SK-N-SH (cell line): ENCODE measurements at regions not wholly inside any gene's neighbourhood (a gene's known extent, or its start where the extent isn't known, plus 50 kb on each side); places are given as distances from the start of the nearest gene placed in this dataset.

Experiments
- CTCF ChIA-PET: fragments of 300-600, 350-600 bp; formaldehyde crosslinking; extraction: SDS; loops from one replicate; lab custom pipeline; 2021; lab: Yijun Ruan, JAX
- POLR2A ChIA-PET: fragments of 350-600 bp; sonication (Branson Sonifier 250); formaldehyde crosslinking; extraction: SDS; loops from one replicate; lab custom pipeline; 2020; ENCODE audit warnings: antibody characterized with exemption, inconsistent platforms; lab: Yijun Ruan, JAX
- DNase-seq: peaks from one replicate; pipeline ENCODE4 v3.0.0; 2012
- H2AFZ ChIP-seq: fragments of 200-600 bp; sonication (generic); 2 replicates; pipeline ENCODE4 v1.8.1; 2016; ENCODE audit warnings: antibody characterized with exemption, mild to moderate bottlenecking, low read depth
- H3F3A ChIP-seq: fragments of 200-600 bp; sonication (generic); replicated peaks from 2 replicates; pipeline ENCODE3; 2016; ENCODE audit warnings: antibody characterized with exemption, mild to moderate bottlenecking; ENCODE audit not compliant: insufficient read depth
- H3K27ac ChIP-seq, 2 experiments: fragments of 200-500 bp in 1 of 2; fragments of 200-600 bp in 1 of 2; sonication (Bioruptor generic) in 1 of 2; sonication (generic), shearing (Covaris generic) in 1 of 2; 2 replicates each; pipeline versions ENCODE4 v1.5.1 to v1.6.1; 2014 to 2016; ENCODE audit warnings: low read depth in 2 of 2, inconsistent platforms in 1 of 2, low read length in 1 of 2, mild to moderate bottlenecking in 1 of 2, mixed read lengths in 1 of 2
- H3K27me3 ChIP-seq: fragments of 200-600 bp; sonication (generic), shearing (Covaris generic); 2 replicates; pipeline ENCODE4 v1.6.1; 2016; ENCODE audit warnings: mixed run types; ENCODE audit not compliant: insufficient read depth
- H3K36me3 ChIP-seq, 2 experiments: fragments of 200-500 bp in 1 of 2; fragments of 200-600 bp in 1 of 2; sonication (Bioruptor generic) in 1 of 2; sonication (generic) in 1 of 2; replicated peaks in 1 of 2; 2 replicates each; pipeline versions ENCODE3 to v1.5.1; 2014 to 2016; ENCODE audit warnings: low read length in 1 of 2, mild to moderate bottlenecking in 1 of 2; ENCODE audit not compliant: insufficient read depth in 2 of 2, control insufficient read depth in 1 of 2
- H3K4me1 ChIP-seq, 2 experiments: fragments of 200-500 bp in 1 of 2; fragments of 200-600 bp in 1 of 2; sonication (Bioruptor generic) in 1 of 2; sonication (generic), shearing (Covaris generic) in 1 of 2; 2 replicates each; pipeline versions ENCODE4 v1.5.1 to v1.6.1; 2014 to 2016; ENCODE audit warnings: low read depth in 1 of 2, low read length in 1 of 2, mixed run types in 1 of 2; ENCODE audit not compliant: insufficient read depth in 2 of 2, control insufficient read depth in 1 of 2
- H3K4me2 ChIP-seq: fragments of 200-600 bp; sonication (generic), shearing (Covaris generic); 2 replicates; pipeline ENCODE4 v1.6.1; 2017; ENCODE audit warnings: mixed run types
- H3K4me3 ChIP-seq, 2 experiments: fragments of 200-500 bp in 1 of 2; fragments of 200-600 bp in 1 of 2; sonication (Bioruptor generic) in 1 of 2; sonication (generic), shearing (Covaris generic) in 1 of 2; 2 replicates each; pipeline versions ENCODE4 v1.5.1 to v1.8.1; 2014 to 2016; ENCODE audit warnings: low read depth in 2 of 2, inconsistent platforms in 1 of 2, low read length in 1 of 2, mild to moderate bottlenecking in 1 of 2, mixed read lengths in 1 of 2, moderate library complexity in 1 of 2
- H3K79me2 ChIP-seq: fragments of 200-600 bp; sonication (generic); 2 replicates; pipeline ENCODE4 v1.8.1; 2017; ENCODE audit warnings: mild to moderate bottlenecking; ENCODE audit not compliant: insufficient read depth
- H3K9ac ChIP-seq: fragments of 200-600 bp; sonication (generic); 2 replicates; pipeline ENCODE4 v1.6.1; 2017; ENCODE audit warnings: mixed run types
- H3K9me2 ChIP-seq: fragments of 200-600 bp; sonication (generic); 2 replicates; pipeline ENCODE4 v1.6.1; 2017; ENCODE audit warnings: mixed run types
- H3K9me3 ChIP-seq: fragments of 200-600 bp; sonication (generic); 2 replicates; pipeline ENCODE4 v1.6.1; 2017; ENCODE audit warnings: mixed run types, mild to moderate bottlenecking, moderate library complexity
- H4K20me1 ChIP-seq: fragments of 200-600 bp; sonication (generic); 2 replicates; pipeline ENCODE4 v1.6.1; 2017; ENCODE audit warnings: mild to moderate bottlenecking, mixed run types; ENCODE audit not compliant: insufficient read depth
- CTCF ChIP-seq: fragments of 200-600 bp; sonication (generic); IDR thresholded peaks from 2 replicates; pipeline ENCODE4 v1.6.1; 2017; ENCODE audit warnings: antibody characterized with exemption, mild to moderate bottlenecking, moderate library complexity
- ELF1 ChIP-seq: IDR thresholded peaks from 2 replicates; pipeline ENCODE4 v1.4.0; 2012
- EZH2phosphoT487 ChIP-seq: fragments of 200-600 bp; sonication (generic); IDR thresholded peaks from 2 replicates; pipeline ENCODE4 v1.6.1; 2017; ENCODE audit warnings: low read depth, mixed run types, mild to moderate bottlenecking, antibody characterized with exemption, moderate library complexity, borderline replicate concordance
- FOSL2 ChIP-seq: IDR thresholded peaks from 2 replicates; pipeline ENCODE4 v1.4.0; 2012; ENCODE audit warnings: low read depth, mild to moderate bottlenecking, moderate library complexity, borderline replicate concordance
- IRF3 ChIP-seq: fragments of 150-350 bp; IDR thresholded peaks from 2 replicates; pipeline ENCODE4 v1.6.1; 2016; ENCODE audit warnings: mild to moderate bottlenecking, low read depth, low read length
- JUND ChIP-seq: IDR thresholded peaks from 2 replicates; pipeline ENCODE4 v1.4.0; 2012
- MAX ChIP-seq: IDR thresholded peaks from 2 replicates; pipeline ENCODE4 v1.4.0; 2012; ENCODE audit warnings: low read depth
- MEF2A ChIP-seq: IDR thresholded peaks from 2 replicates; pipeline ENCODE4 v1.4.0; 2012; ENCODE audit warnings: low read depth, borderline replicate concordance
- NFIC ChIP-seq: IDR thresholded peaks from 2 replicates; pipeline ENCODE4 v1.4.0; 2012; ENCODE audit warnings: borderline replicate concordance
- RAD21 ChIP-seq: IDR thresholded peaks from 2 replicates; pipeline ENCODE4 v1.6.1; 2012; ENCODE audit warnings: mild to moderate bottlenecking, low read length
- RCOR1 ChIP-seq: fragments of 150-350 bp; IDR thresholded peaks from 2 replicates; pipeline ENCODE4 v1.6.1; 2017; ENCODE audit warnings: antibody characterized with exemption, low read length
- RXRA ChIP-seq: IDR thresholded peaks from 2 replicates; pipeline ENCODE4 v1.4.0; 2012; ENCODE audit warnings: low read depth, mild to moderate bottlenecking, borderline replicate concordance
- SIN3A ChIP-seq: IDR thresholded peaks from 2 replicates; pipeline ENCODE4 v1.6.1; 2012; ENCODE audit warnings: low read depth, mild to moderate bottlenecking, low read length, moderate library complexity, borderline replicate concordance
- SMC3 ChIP-seq: IDR thresholded peaks from 2 replicates; pipeline ENCODE4 v1.6.1; 2012; ENCODE audit warnings: low read depth, low read length, improper control_type of control experiment
- TAF1 ChIP-seq: IDR thresholded peaks from 2 replicates; pipeline ENCODE4 v1.6.1; 2012; ENCODE audit warnings: low read depth, mild to moderate bottlenecking, low read length, moderate library complexity, borderline replicate concordance
- TCF12 ChIP-seq: IDR thresholded peaks from 2 replicates; pipeline ENCODE4 v1.4.0; 2012
- TEAD4 ChIP-seq: IDR thresholded peaks from 2 replicates; pipeline ENCODE4 v1.4.0; 2012; ENCODE audit warnings: mild to moderate bottlenecking, borderline replicate concordance; ENCODE audit not compliant: insufficient read depth
- USF1 ChIP-seq: IDR thresholded peaks from 2 replicates; pipeline ENCODE4 v1.4.0; 2012; ENCODE audit warnings: low read depth, borderline replicate concordance
- USF2 ChIP-seq: fragments of 150-350 bp; IDR thresholded peaks from 2 replicates; pipeline ENCODE4 v1.6.1; 2017; ENCODE audit warnings: antibody characterized with exemption, low read length, low read depth, borderline replicate concordance
- YY1 ChIP-seq: IDR thresholded peaks from 2 replicates; pipeline ENCODE4 v1.4.0; 2012; ENCODE audit warnings: low read depth, mild to moderate bottlenecking
- ZBTB33 ChIP-seq: IDR thresholded peaks from 2 replicates; pipeline ENCODE4 v1.4.0; 2012; ENCODE audit warnings: low read depth, borderline replicate concordance
- WGBS: methylation state at CpG from one replicate; pipeline ENCODE4 v1.1.6; 2017; ENCODE audit warnings: low lambda C conversion rate; 5-methylcytosine and 5-hydroxymethylcytosine counted together

GRCh38 chrX:126929071-126929470 is 109.5 kb downstream of the PRR32 start (continued):
- TF ChIP-seq USF1: no peak
- no peak for TF ChIP-seq SMC3
- no peak for TF ChIP-seq SIN3A
- no peak for TF ChIP-seq EZH2phosphoT487
- TF ChIP-seq, all 33 proteins: peak for 0

GRCh38 chrX:126967225-126967624 is 147.7 kb downstream of the PRR32 start:
- Histone ChIP-seq H3K79me2 (no peaks in the 10 kb centered on the region), H3K4me2 (no peak overlapping the region), H3F3A (no peaks in the 10 kb centered on the region), H3K4me1 (no peaks in the 10 kb centered on the region), H3K36me3 (no peaks in the 10 kb centered on the region), H3K9ac (no peak overlapping the region), H3K27ac (no peak overlapping the region), H3K27me3 (no peaks in the 10 kb centered on the region), H3K9me2 (no peaks in the 10 kb centered on the region; the same call in 1 of the 2 replicates), H2AFZ (no peak overlapping the region), H4K20me1 (no peaks in the 10 kb centered on the region), H3K4me3 (no peak overlapping the region), H3K9me3 (no peaks in the 10 kb centered on the region)
- TF ChIP-seq RCOR1 (no peak), IRF3 (no peak)
- CTCF ChIA-PET: no interaction called here
- no peak for DNase-seq
- WGBS: 14% methylated on average over 3 of the region's 3 CpGs
- POLR2A ChIA-PET: no interaction called here

GRCh38 chrX:126982158-126982557 is 162.6 kb downstream of the PRR32 start:
- Histone ChIP-seq H3F3A (no peaks in the 10 kb centered on the region), H3K9me2 (no peaks in the 10 kb centered on the region), H4K20me1 (no peaks in the 10 kb centered on the region), H3K4me1 (no peaks in the 10 kb centered on the region), H3K4me2 (no peak overlapping the region), H3K9ac (no peak overlapping the region), H3K27me3 (no peaks in the 10 kb centered on the region), H3K9me3 (no peaks in the 10 kb centered on the region), H3K36me3 (no peaks in the 10 kb centered on the region), H3K4me3 (no peak overlapping the region), H3K27ac (no peak overlapping the region), H2AFZ (no peak overlapping the region), H3K79me2 (no peaks in the 10 kb centered on the region)
- DNase-seq: no peak
- POLR2A ChIA-PET: no interaction called here
- WGBS: 0% methylated on average over 3 of the region's 3 CpGs
- CTCF ChIA-PET: no interaction called here
- no peak for TF ChIP-seq YY1
- no peak for TF ChIP-seq RAD21
- TF ChIP-seq RXRA: no peak
- no peak for TF ChIP-seq SMC3
- TF ChIP-seq MAX: no peak
- TF ChIP-seq FOSL2: no peak
- TF ChIP-seq TCF12: no peak
- TF ChIP-seq ELF1: no peak
- no peak for TF ChIP-seq TAF1
- TF ChIP-seq RCOR1: no peak
- no peak for TF ChIP-seq TEAD4
- no peak for TF ChIP-seq MEF2A
- TF ChIP-seq USF2: no peak
- TF ChIP-seq CTCF: no peak
- no peak for TF ChIP-seq NFIC
- no peak for TF ChIP-seq ZBTB33
- no peak for TF ChIP-seq EZH2phosphoT487
- no peak for TF ChIP-seq JUND
- TF ChIP-seq SIN3A: no peak
